ENCODE measurements at regions not wholly inside any gene's neighbourhood (a gene's known extent, or its start where the extent isn't known, plus 50 kb on each side); places are given as distances from the start of the nearest gene placed in this dataset.

GRCh38 chr4:31086756-31087330 is 366.7 kb downstream of the PCDH7 start:
- Histone ChIP-seq H3K36me3 (ENCODE audit: insufficient read depth, low read length) (no peaks in the 10 kb centered on the region), H2AFZ (ENCODE audit: low read length) (no peak overlapping the region), H3K9me3 (ENCODE audit: low read length) (no peaks in the 10 kb centered on the region), H3K4me3 (ENCODE audit: low read depth, low read length, poor library complexity, severe bottlenecking) (no peak overlapping the region), H3F3A (ENCODE audit: insufficient read depth, low read length) (no peaks in the 10 kb centered on the region), H3K4me2 (ENCODE audit: low read length) (no peak overlapping the region), H3K9me2 (ENCODE audit: low read depth, low read length) (no peaks in the 10 kb centered on the region), H4K20me1 (ENCODE audit: insufficient read depth, low read length) (no peaks in the 10 kb centered on the region), H3K9ac (ENCODE audit: low read length) (no peak overlapping the region), H3K4me1 (ENCODE audit: insufficient read depth, low read length, severe bottlenecking) (no peaks in the 10 kb centered on the region), H3K79me2 (ENCODE audit: insufficient read depth, low read length) (no peaks in the 10 kb centered on the region), H3K27me3 (ENCODE audit: insufficient read depth, low read length) (no peaks in the 10 kb centered on the region), H3K27ac (ENCODE audit: low read depth, low read length, poor library complexity, severe bottlenecking) (no peak overlapping the region)
- TF ChIP-seq CTCF (IDR thresholded peaks at IDR 0.05; ENCODE audit: low read length), result no peak
- no peak for TF ChIP-seq EZH2 (IDR thresholded peaks at IDR 0.05; ENCODE audit: borderline replicate concordance, low read length)

DNA sequence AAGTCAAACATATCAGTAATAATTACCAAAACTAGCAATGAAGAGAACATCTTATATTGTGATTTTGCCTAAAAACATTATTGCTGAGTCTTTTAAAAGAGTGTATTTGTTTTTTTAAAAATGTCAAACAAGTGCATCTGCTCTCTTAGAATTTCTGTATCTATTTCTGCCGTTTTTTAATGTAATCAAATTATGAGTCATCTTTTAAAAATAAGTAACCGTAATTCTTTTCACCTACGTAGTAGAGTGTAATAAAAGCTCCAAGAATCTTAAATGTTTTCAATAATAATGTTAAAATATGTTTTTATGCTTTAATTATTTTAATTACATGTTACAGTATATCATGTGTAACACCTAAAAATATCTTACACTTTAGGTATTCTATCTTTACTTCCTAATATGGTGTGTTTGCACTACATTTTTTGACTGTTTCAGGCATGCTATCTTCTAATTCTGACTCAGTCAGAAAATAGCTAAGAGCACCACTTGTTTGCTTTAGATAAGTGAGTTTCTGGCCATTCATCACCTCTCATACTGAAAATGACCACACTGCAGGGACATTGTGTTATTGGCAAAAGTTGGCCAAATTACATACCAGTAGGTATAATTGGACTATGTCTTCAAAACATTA is 368.5 kb downstream of the PCDH7 start:
- no peaks in the 10 kb centered on the region for H3K27me3 ChIP-seq (ENCODE audit: insufficient read depth, low read length)
- H3K4me2 ChIP-seq (ENCODE audit: low read length), result no peak overlapping the region
- no peak overlapping the region for H3K4me3 ChIP-seq (ENCODE audit: low read depth, low read length, poor library complexity, severe bottlenecking)
- H3K27ac ChIP-seq (ENCODE audit: low read depth, low read length, poor library complexity, severe bottlenecking), result no peak overlapping the region
- H3F3A ChIP-seq (ENCODE audit: insufficient read depth, low read length), result no peaks in the 10 kb centered on the region
- no peaks in the 10 kb centered on the region for H4K20me1 ChIP-seq (ENCODE audit: insufficient read depth, low read length)
- no peaks in the 10 kb centered on the region for H3K9me2 ChIP-seq (ENCODE audit: low read depth, low read length)
- no peaks in the 10 kb centered on the region for H3K79me2 ChIP-seq (ENCODE audit: insufficient read depth, low read length)
- no peak overlapping the region for H2AFZ ChIP-seq (ENCODE audit: low read length)
- TF ChIP-seq EZH2 (IDR thresholded peaks at IDR 0.05; ENCODE audit: borderline replicate concordance, low read length) (no peak), CTCF (IDR thresholded peaks at IDR 0.05; ENCODE audit: low read length) (no peak)
- no peaks in the 10 kb centered on the region for H3K36me3 ChIP-seq (ENCODE audit: insufficient read depth, low read length)
- H3K9ac ChIP-seq (ENCODE audit: low read length), result no peak overlapping the region
- H3K9me3 ChIP-seq (ENCODE audit: low read length), result no peaks in the 10 kb centered on the region
- H3K4me1 ChIP-seq (ENCODE audit: insufficient read depth, low read length, severe bottlenecking), result no peaks in the 10 kb centered on the region

DNA sequence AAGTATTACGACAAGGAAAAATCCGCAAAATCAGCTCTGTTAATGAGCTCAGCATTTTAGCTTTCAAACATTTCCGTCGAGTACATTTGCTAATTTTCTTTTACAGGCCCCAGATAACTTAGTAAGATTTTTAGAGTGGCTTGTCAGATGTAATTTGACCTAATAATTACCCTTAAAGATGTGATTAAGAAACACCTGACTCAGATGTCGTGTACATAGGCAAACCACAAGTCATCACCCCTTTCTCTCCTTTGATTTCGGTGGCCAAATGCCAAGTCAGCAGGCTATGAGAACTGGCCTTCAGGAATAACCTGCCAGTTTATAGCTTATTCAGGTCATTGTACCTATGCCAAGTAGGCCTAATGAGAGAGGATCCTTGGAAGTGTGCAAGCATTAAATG is 369.6 kb downstream of the PCDH7 start:
- TF ChIP-seq EZH2 (IDR thresholded peaks at IDR 0.05; ENCODE audit: borderline replicate concordance, low read length), result no peak
- no peak for TF ChIP-seq CTCF (IDR thresholded peaks at IDR 0.05; ENCODE audit: low read length)
- no peaks in the 10 kb centered on the region for H3K79me2 ChIP-seq (ENCODE audit: insufficient read depth, low read length)
- H3K9me3 ChIP-seq (ENCODE audit: low read length), result no peaks in the 10 kb centered on the region
- H3K9ac ChIP-seq (ENCODE audit: low read length), result no peak overlapping the region
- H3K4me3 ChIP-seq (ENCODE audit: low read depth, low read length, poor library complexity, severe bottlenecking), result no peak overlapping the region
- no peak overlapping the region for H3K4me2 ChIP-seq (ENCODE audit: low read length)
- no peaks in the 10 kb centered on the region for H3F3A ChIP-seq (ENCODE audit: insufficient read depth, low read length)
- H4K20me1 ChIP-seq (ENCODE audit: insufficient read depth, low read length), result no peaks in the 10 kb centered on the region
- H3K9me2 ChIP-seq (ENCODE audit: low read depth, low read length), result no peaks in the 10 kb centered on the region
- no peaks in the 10 kb centered on the region for H3K27me3 ChIP-seq (ENCODE audit: insufficient read depth, low read length)
- H3K27ac ChIP-seq (ENCODE audit: low read depth, low read length, poor library complexity, severe bottlenecking), result no peak overlapping the region
- H3K4me1 ChIP-seq (ENCODE audit: insufficient read depth, low read length, severe bottlenecking), result no peaks in the 10 kb centered on the region
- H3K36me3 ChIP-seq (ENCODE audit: insufficient read depth, low read length), result no peaks in the 10 kb centered on the region
- H2AFZ ChIP-seq (ENCODE audit: low read length), result no peak overlapping the region

Data from OCI-LY1 (cell line).